ENCODE measurements at regions not wholly inside any gene's neighbourhood (a gene's known extent, or its start where the extent isn't known, plus 50 kb on each side); places are given as distances from the start of the nearest gene placed in this dataset.

- Histone ChIP-seq H3K79me2 (ENCODE audit: insufficient read depth, low read length) (no peaks in the 10 kb centered on the region), H4K20me1 (ENCODE audit: insufficient read depth, low read length) (no peaks in the 10 kb centered on the region), H3K9me3 (replicated peaks in 1 of 2; ENCODE audit: control insufficient read depth in 1 of 2, insufficient read depth in 1 of 2, low read length in 2 of 2) (no peaks in the 10 kb centered on the region), H3K4me3 (replicated peaks in 1 of 3; ENCODE audit: low read depth in 2 of 3, low read length in 3 of 3) (no peak overlapping the region), H2AFZ (ENCODE audit: insufficient read depth, low read depth, low read length, poor library complexity, severe bottlenecking) (no peak overlapping the region), H3K4me2 (replicated peaks; ENCODE audit: extremely low read depth, low read length, poor library complexity, severe bottlenecking) (no peak overlapping the region), H3K36me3 (replicated peaks in 1 of 2; ENCODE audit: control insufficient read depth in 1 of 2, insufficient read depth in 2 of 2, low read length in 2 of 2) (no peaks in the 10 kb centered on the region), H3K9ac (ENCODE audit: insufficient read depth, low read length, poor library complexity, severe bottlenecking) (no peak overlapping the region), H3K27ac (ENCODE audit: low read depth in 1 of 2, low read length in 2 of 2) (no peak overlapping the region), H3K27me3 (ENCODE audit: control insufficient read depth in 2 of 2, insufficient read depth in 2 of 2, low read length in 2 of 2) (no peaks in the 10 kb centered on the region), H3K4me1 (ENCODE audit: control insufficient read depth in 1 of 2, insufficient read depth in 2 of 2, low read length in 2 of 2) (no peaks in the 10 kb centered on the region)
- Mint-ChIP-seq H3K9me3 (peaks cover 0 to 5% (median 0%) of the 10 kb centered on the region in 7 donors), H3K27me3 (ENCODE audit: low read depth in 3 of 3) (no peaks in the 10 kb centered on the region), H3K36me3 (no peaks in the 10 kb centered on the region), H3K4me3 (no peak overlapping the region), H3K27ac (no peak overlapping the region), H3K4me1 (no peaks in the 10 kb centered on the region)
- TF ChIP-seq CTCF (IDR thresholded peaks at IDR 0.05): no peak
- WGBS (ENCODE audit: insufficient coverage): no CpG with 5 or more reads among the region's 3 CpGs
- intact Hi-C loops (cut with micrococcal nuclease): no loop called here
- DNase-seq: no peak
Measured at GRCh38 chr6:47917202-47917601, 135.4 kb downstream of the OPN5 start.

- Mint-ChIP-seq H3K27me3 (ENCODE audit: low read depth in 3 of 3) (no peaks in the 10 kb centered on the region), H3K27ac (no peak overlapping the region), H3K9me3 (peaks cover 0 to 5% (median 0%) of the 10 kb centered on the region in 7 donors), H3K4me1 (no peaks in the 10 kb centered on the region), H3K36me3 (no peaks in the 10 kb centered on the region), H3K4me3 (no peak overlapping the region)
- no peak for TF ChIP-seq CTCF (IDR thresholded peaks at IDR 0.05)
- H2AFZ ChIP-seq (ENCODE audit: insufficient read depth, low read depth, low read length, poor library complexity, severe bottlenecking): no peak overlapping the region
- H3K27me3 ChIP-seq (ENCODE audit: control insufficient read depth in 2 of 2, insufficient read depth in 2 of 2, low read length in 2 of 2): no peaks in the 10 kb centered on the region
- H3K9me3 ChIP-seq (replicated peaks in 1 of 2; ENCODE audit: control insufficient read depth in 1 of 2, insufficient read depth in 1 of 2, low read length in 2 of 2): no peaks in the 10 kb centered on the region
- DNase-seq: no peak
- 80% methylated on average over 1 of the region's 1 CpG for WGBS (ENCODE audit: insufficient coverage)
- intact Hi-C loops (cut with micrococcal nuclease): no loop called here
- no peak overlapping the region for H3K9ac ChIP-seq (ENCODE audit: insufficient read depth, low read length, poor library complexity, severe bottlenecking)
- H3K27ac ChIP-seq (ENCODE audit: low read depth in 1 of 2, low read length in 2 of 2): no peak overlapping the region
- H3K36me3 ChIP-seq (replicated peaks in 1 of 2; ENCODE audit: control insufficient read depth in 1 of 2, insufficient read depth in 2 of 2, low read length in 2 of 2): no peaks in the 10 kb centered on the region
- no peak overlapping the region for H3K4me2 ChIP-seq (replicated peaks; ENCODE audit: extremely low read depth, low read length, poor library complexity, severe bottlenecking)
- H4K20me1 ChIP-seq (ENCODE audit: insufficient read depth, low read length): no peaks in the 10 kb centered on the region
- H3K4me3 ChIP-seq (replicated peaks in 1 of 3; ENCODE audit: low read depth in 2 of 3, low read length in 3 of 3): no peak overlapping the region
- no peaks in the 10 kb centered on the region for H3K4me1 ChIP-seq (ENCODE audit: control insufficient read depth in 1 of 2, insufficient read depth in 2 of 2, low read length in 2 of 2)
- no peaks in the 10 kb centered on the region for H3K79me2 ChIP-seq (ENCODE audit: insufficient read depth, low read length)
Measured at GRCh38 chr6:47915017-47915416, 133.2 kb downstream of the OPN5 start.

Measured in CD14-positive monocyte (primary cell).